DOHH2 (cell line): ENCODE measurements at regions not wholly inside any gene's neighbourhood (a gene's known extent, or its start where the extent isn't known, plus 50 kb on each side); places are given as distances from the start of the nearest gene placed in this dataset.

Experiments
- EZH2phosphoT487 ChIP-seq: fragments of 200-600 bp; sonication (generic); IDR thresholded peaks from 2 replicates; pipeline ENCODE4 v1.6.1; 2017; ENCODE audit warnings: borderline replicate concordance, mild to moderate bottlenecking, antibody characterized with exemption, low read length, moderate library complexity, mixed read lengths
- TF ChIP-seq, protein P1 (sequence below): fragments of 200-600 bp; sonication (generic); IDR thresholded peaks from one replicate; pipeline ENCODE4 v1.5.1; 2014; ENCODE audit warnings: antibody characterized with exemption, mild to moderate bottlenecking, low read depth, low read length; ENCODE audit not compliant: poor library complexity, severe bottlenecking

DNA sequence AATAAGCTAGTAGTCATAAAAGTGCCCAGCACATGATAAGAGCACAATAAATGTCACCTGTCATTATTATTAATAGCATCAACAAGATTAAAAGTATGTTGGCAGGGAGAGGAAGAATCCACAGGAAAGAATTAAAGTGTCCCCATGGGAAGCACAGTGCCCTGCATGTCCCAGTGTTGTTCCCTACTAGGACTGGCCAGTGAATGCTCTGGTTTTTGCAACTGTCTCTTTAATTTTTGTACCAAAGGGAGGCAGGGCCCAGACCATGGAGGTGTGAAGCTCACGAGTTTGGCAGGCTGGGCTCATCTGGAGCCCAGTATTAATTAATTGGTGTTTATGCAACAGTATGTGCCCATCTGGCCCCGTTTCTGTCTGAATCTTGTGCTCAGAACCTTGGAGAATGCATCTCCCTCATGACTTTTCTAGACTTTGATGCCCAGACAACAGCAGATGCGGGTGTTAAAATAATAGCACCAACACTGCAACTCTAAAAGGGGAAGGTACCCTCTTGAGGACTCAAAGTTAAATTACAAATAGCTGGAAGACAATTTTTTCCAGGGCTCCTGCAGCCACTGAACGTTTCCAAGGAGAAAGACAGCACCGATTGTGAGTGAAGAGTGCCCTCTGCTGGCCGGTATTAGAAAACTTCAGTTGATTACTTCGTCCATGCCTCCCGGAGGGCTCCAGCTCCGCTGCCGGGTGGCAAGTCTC, 71.9 kb upstream of the SPATA12 start:
- TF ChIP-seq, protein P1, sequence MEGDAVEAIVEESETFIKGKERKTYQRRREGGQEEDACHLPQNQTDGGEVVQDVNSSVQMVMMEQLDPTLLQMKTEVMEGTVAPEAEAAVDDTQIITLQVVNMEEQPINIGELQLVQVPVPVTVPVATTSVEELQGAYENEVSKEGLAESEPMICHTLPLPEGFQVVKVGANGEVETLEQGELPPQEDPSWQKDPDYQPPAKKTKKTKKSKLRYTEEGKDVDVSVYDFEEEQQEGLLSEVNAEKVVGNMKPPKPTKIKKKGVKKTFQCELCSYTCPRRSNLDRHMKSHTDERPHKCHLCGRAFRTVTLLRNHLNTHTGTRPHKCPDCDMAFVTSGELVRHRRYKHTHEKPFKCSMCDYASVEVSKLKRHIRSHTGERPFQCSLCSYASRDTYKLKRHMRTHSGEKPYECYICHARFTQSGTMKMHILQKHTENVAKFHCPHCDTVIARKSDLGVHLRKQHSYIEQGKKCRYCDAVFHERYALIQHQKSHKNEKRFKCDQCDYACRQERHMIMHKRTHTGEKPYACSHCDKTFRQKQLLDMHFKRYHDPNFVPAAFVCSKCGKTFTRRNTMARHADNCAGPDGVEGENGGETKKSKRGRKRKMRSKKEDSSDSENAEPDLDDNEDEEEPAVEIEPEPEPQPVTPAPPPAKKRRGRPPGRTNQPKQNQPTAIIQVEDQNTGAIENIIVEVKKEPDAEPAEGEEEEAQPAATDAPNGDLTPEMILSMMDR, result peak; percentile 84
- TF ChIP-seq EZH2phosphoT487, result no peak
